ENCODE measurements at regions not wholly inside any gene's neighbourhood (a gene's known extent, or its start where the extent isn't known, plus 50 kb on each side); places are given as distances from the start of the nearest gene placed in this dataset.
"Not testable (repeated sequence)": the region's sequence is repeated elsewhere in the genome, so short reads cannot be mapped to it uniquely, and the experiment has no call there.

GRCh38 chr10:42533866-42534265 lies 104.5 kb downstream of the ZNF33B start:
- TF ChIP-seq EZH2 (IDR thresholded peaks at IDR 0.05); CTCF (IDR thresholded peaks at IDR 0.05 in 2 of 3, conservative IDR thresholded peaks at IDR 0.05 in 1 of 3; ENCODE audit: borderline replicate concordance in 1 of 3, insufficient read depth in 1 of 3, low read depth in 2 of 3, low read length in 2 of 3); ZBTB33 (IDR thresholded peaks at IDR 0.05; ENCODE audit: extremely low read depth, insufficient replicate concordance, low read length); POLR2A (IDR thresholded peaks at IDR 0.05; ENCODE audit: borderline replicate concordance, extremely low read depth, insufficient read depth, insufficient read length); YY1 (IDR thresholded peaks at IDR 0.05; ENCODE audit: extremely low read depth, insufficient replicate concordance, low read depth, low read length); EGR1 (IDR thresholded peaks at IDR 0.05; ENCODE audit: low read depth); ATF3 (IDR thresholded peaks at IDR 0.05); CEBPB (IDR thresholded peaks at IDR 0.05; ENCODE audit: low read depth); SIN3A (IDR thresholded peaks at IDR 0.05; ENCODE audit: low read depth): not testable (repeated sequence)
